GM12864 (cell line): ENCODE measurements at regions not wholly inside any gene's neighbourhood (a gene's known extent, or its start where the extent isn't known, plus 50 kb on each side); places are given as distances from the start of the nearest gene placed in this dataset.

Experiments
- DNase-seq: peaks from one replicate; pipeline ENCODE4 v3.0.0-alpha.2; 2011; ENCODE audit warnings: low read depth
- H3K4me3 ChIP-seq: 2 replicates; pipeline ENCODE4 v1.5.1; 2011; ENCODE audit warnings: mild to moderate bottlenecking, low read depth, low read length, control low read depth
- CTCF ChIP-seq: IDR thresholded peaks from 2 replicates; pipeline ENCODE4 v1.5.1; 2011; ENCODE audit warnings: low read depth, mild to moderate bottlenecking, moderate library complexity, low read length, control low read depth, inconsistent platforms; ENCODE audit errors: missing control alignments

GRCh38 chr10:2139746-2140145, 402.4 kb upstream of the ADARB2 start:
- no peak for DNase-seq
- no peak for TF ChIP-seq CTCF
- no peak overlapping the region for H3K4me3 ChIP-seq

GRCh38 chr10:2137549-2138174, 400.3 kb upstream of the ADARB2 start:
- no peak for DNase-seq
- peak; percentile 69 for TF ChIP-seq CTCF

DNA sequence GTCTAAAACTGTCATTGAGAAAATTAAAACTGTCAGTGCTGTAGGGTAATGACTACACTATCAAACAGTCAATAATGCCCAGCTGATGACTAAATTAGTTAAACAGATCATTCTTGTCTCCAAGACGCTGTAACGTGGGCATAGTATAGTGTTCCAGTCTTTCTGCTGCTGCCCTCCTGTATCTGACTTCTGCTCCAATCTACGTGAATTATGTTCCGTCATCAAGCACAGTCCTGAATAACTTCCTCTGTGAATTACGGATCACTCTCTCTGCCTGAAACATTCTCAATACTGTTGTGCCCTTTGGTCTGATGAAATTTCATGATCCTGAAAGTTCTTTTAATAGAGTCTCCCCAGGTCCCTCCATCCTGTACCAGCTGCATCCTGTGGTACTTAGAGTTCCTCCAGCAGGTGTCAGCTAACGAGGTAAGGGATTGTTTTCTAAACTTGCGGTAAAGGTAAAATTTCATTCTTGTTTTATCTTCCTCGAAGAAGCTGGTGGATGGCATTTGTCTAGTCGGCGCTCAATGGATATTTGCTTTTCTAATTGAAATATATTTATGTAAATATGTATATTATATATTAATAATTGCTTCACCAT, 393.5 kb upstream of the ADARB2 start:
- no peak for DNase-seq
- no peak overlapping the region for H3K4me3 ChIP-seq
- TF ChIP-seq CTCF, result no peak

More at GRCh38 chr10:2137549-2138174, 400.3 kb upstream of the ADARB2 start:
- H3K4me3 ChIP-seq, result no peak overlapping the region

- DNase-seq, result no peak
- no peak overlapping the region for H3K4me3 ChIP-seq
- TF ChIP-seq CTCF, result no peak
These were observed 391.7 kb upstream of the ADARB2 start for GRCh38 chr10:2128991-2129390.

GRCh38 chr10:2124135-2124534, 386.8 kb upstream of the ADARB2 start:
- DNase-seq, result no peak
- H3K4me3 ChIP-seq, result no peak overlapping the region
- no peak for TF ChIP-seq CTCF

GRCh38 chr10:2122431-2123124, 385.3 kb upstream of the ADARB2 start:
- no peak overlapping the region for H3K4me3 ChIP-seq

More at GRCh38 chr10:2122431-2123124, 385.3 kb upstream of the ADARB2 start:
- no peak for DNase-seq
- no peak for TF ChIP-seq CTCF
